ENCODE measurements at regions not wholly inside any gene's neighbourhood (a gene's known extent, or its start where the extent isn't known, plus 50 kb on each side); places are given as distances from the start of the nearest gene placed in this dataset.
"Not testable (repeated sequence)": the region's sequence is repeated elsewhere in the genome, so short reads cannot be mapped to it uniquely, and the experiment has no call there.

DNA sequence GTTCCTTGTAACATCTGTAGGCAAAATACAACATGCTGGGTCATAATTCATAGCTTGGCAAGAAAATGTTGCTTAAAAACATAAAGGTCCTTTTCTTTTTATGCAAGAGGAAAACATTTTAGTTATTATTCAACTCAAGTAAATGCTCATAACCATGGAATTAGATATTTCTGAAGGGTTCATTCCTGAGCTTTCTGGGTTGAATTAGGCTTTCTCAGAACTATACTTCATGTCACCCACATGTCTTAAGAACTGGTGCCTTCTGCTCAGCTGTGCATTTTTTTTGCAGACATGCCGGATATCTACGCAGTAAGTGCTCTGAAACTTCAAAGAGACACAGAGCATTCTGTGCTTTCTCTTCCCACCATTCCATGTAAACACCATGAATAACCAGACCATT lies 571.4 kb downstream of the TTLL7 start:
- not testable (repeated sequence) for H3K27ac Mint-ChIP-seq

DNA sequence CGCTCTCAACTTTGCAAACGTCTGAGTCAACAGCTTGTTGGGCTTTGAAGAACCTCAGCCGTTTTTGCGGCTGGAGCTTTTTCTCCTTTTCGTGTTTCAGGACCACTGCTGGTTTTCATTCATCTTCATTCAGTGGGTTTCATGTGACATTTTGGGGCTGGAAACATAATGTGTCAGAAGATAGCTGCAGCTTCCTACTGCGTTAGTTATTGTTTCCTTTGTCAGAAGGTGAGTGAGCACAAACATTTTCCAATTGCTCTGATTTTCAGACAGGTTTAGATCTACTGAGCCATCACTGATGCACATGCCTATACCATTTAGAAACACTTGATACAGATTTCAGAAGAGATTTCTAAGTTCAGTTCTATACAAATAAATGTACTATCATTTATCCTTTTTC lies 575.5 kb downstream of the TTLL7 start:
- not testable (repeated sequence) for DNase-seq (ENCODE audit: low spot score in 2 of 2, unreplicated experiment in 2 of 2); H3K36me3 Mint-ChIP-seq; H3K27ac Mint-ChIP-seq; H3K4me3 Mint-ChIP-seq; H3K27me3 Mint-ChIP-seq (ENCODE audit: low read depth)
- peaks cover 12% of the 10 kb centered on the region for H3K9me3 Mint-ChIP-seq
- peaks cover 12% of the 10 kb centered on the region for H3K4me1 Mint-ChIP-seq

More for the DNA sequence above, 571.4 kb downstream of the TTLL7 start:
- H3K36me3 Mint-ChIP-seq; H3K9me3 Mint-ChIP-seq; H3K4me3 Mint-ChIP-seq; DNase-seq (ENCODE audit: low spot score in 2 of 2, unreplicated experiment in 2 of 2); H3K27me3 Mint-ChIP-seq (ENCODE audit: low read depth): not testable (repeated sequence)
- H3K4me1 Mint-ChIP-seq = peaks cover 12% of the 10 kb centered on the region

DNA sequence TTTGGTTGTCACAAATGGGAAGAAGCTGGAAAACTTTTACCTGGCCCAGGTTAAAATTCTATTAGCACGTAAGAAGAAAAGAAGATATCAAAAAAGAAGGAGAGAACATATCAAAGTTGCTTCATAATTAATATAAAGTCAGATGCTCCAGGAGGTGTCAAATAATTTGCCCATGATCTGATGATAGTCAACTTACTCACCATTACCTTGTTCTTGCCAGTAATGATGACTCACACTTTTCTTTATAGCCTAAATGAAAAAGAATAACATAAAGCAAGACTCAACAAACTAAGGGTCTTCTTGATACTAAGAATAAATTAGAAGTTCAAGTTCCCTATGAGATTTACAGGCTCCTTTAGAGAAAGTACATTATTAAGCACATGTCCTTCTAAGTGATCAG lies 580.4 kb downstream of the TTLL7 start:
- H3K4me1 Mint-ChIP-seq = peaks cover 2% of the 10 kb centered on the region
- no peaks in the 10 kb centered on the region for H3K36me3 Mint-ChIP-seq
- peaks cover 12% of the 10 kb centered on the region for H3K9me3 Mint-ChIP-seq
- no peak for DNase-seq (ENCODE audit: low spot score in 2 of 2, unreplicated experiment in 2 of 2)
- H3K27me3 Mint-ChIP-seq (ENCODE audit: low read depth) = no peaks in the 10 kb centered on the region
- no peak overlapping the region for H3K27ac Mint-ChIP-seq
- TF ChIP-seq, protein P1, sequence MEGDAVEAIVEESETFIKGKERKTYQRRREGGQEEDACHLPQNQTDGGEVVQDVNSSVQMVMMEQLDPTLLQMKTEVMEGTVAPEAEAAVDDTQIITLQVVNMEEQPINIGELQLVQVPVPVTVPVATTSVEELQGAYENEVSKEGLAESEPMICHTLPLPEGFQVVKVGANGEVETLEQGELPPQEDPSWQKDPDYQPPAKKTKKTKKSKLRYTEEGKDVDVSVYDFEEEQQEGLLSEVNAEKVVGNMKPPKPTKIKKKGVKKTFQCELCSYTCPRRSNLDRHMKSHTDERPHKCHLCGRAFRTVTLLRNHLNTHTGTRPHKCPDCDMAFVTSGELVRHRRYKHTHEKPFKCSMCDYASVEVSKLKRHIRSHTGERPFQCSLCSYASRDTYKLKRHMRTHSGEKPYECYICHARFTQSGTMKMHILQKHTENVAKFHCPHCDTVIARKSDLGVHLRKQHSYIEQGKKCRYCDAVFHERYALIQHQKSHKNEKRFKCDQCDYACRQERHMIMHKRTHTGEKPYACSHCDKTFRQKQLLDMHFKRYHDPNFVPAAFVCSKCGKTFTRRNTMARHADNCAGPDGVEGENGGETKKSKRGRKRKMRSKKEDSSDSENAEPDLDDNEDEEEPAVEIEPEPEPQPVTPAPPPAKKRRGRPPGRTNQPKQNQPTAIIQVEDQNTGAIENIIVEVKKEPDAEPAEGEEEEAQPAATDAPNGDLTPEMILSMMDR (IDR thresholded peaks at IDR 0.05; ENCODE audit: unreplicated experiment) = no peak
- H3K4me3 Mint-ChIP-seq = no peak overlapping the region

DNA sequence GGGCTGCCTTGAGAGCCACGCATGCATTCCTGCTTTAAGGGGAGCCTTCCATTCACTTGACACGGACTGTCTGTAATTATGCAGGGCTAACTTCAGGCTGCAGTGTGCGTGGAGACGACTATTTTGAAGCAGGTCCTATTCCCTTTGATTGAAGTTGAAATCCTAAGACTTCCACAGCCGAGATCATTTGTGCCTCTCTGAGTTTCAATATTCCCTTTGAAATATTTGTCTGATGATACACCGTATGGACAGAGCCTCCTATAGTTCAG lies 585.2 kb downstream of the TTLL7 start:
- not testable (repeated sequence) for DNase-seq (ENCODE audit: low spot score in 2 of 2, unreplicated experiment in 2 of 2); H3K9me3 Mint-ChIP-seq; H3K27me3 Mint-ChIP-seq (ENCODE audit: low read depth); H3K36me3 Mint-ChIP-seq; H3K4me3 Mint-ChIP-seq; H3K27ac Mint-ChIP-seq
- H3K4me1 Mint-ChIP-seq = peaks cover 11% of the 10 kb centered on the region

DNA sequence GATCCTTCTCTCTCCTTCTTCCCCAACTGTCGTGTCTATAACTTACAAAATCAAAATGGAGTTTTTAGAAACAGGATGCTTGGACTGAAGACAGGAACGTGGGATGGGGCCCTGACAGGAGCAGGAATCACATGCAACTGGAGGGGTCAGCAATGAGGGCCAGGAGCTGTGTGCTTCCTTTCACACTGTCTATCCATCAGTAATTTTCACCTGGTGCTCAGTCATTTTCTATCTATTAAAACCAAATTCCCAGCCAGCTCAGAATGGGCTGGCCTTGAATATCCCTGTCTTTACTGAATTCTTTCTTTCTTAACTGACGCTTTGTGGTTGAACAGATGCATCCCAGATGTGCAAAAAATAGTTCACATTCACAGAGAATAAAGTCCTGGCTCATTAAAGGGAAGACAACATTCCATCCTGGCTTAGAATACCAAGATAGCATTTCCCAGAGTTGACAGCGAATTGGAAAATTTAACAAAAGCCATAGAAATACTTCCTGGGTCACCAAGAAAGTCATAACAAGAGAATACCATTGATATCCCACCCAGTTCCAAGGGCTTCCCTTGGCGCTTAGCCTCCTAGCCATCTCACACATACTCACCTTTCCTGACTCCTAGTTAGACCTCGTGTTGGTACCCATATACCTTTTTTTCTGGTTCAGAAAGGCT lies 588.1 kb downstream of the TTLL7 start:
- not testable (repeated sequence) for H3K4me3 Mint-ChIP-seq; H3K27me3 Mint-ChIP-seq (ENCODE audit: low read depth); H3K27ac Mint-ChIP-seq; H3K36me3 Mint-ChIP-seq; DNase-seq (ENCODE audit: low spot score in 2 of 2, unreplicated experiment in 2 of 2); H3K9me3 Mint-ChIP-seq
- peaks cover 20% of the 10 kb centered on the region for H3K4me1 Mint-ChIP-seq

DNA sequence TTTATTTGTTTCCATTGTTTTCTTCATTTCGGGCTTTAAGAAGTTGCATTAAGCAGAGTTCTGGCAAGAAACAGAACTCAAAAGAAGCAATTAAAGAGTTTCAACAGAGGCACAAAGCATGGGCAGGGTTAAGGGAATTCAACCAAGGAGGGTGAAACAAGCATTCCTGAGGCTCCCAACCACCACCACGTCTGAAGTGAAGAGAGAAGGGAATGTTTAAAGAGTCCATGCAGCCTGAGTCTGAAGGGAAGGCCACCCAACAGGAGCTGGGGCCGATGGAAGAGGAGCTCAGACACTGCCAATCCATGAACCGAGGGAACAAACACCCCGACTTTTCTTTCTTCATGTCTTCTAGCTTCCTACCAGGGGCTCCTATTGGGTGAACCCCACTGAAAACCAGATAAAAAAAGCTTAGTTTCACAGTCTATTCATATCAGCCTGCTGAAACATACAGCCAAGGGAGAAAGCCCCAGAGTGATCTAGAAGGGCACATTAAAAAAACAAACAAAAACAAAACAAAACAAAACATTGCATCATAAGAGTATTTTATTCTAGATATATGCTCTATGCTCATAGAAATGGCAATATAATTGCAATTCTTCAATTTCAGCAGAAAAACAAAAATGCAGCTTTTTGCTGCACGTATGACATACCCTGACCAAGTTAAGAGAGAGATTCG lies 592.1 kb downstream of the TTLL7 start:
- H3K27me3 Mint-ChIP-seq (ENCODE audit: low read depth); DNase-seq (ENCODE audit: low spot score in 2 of 2, unreplicated experiment in 2 of 2); H3K9me3 Mint-ChIP-seq; H3K4me3 Mint-ChIP-seq; H3K36me3 Mint-ChIP-seq: not testable (repeated sequence)
- Mint-ChIP-seq H3K27ac (peak overlapping the region; percentile 55), H3K4me1 (peaks cover 23% of the 10 kb centered on the region)

DNA sequence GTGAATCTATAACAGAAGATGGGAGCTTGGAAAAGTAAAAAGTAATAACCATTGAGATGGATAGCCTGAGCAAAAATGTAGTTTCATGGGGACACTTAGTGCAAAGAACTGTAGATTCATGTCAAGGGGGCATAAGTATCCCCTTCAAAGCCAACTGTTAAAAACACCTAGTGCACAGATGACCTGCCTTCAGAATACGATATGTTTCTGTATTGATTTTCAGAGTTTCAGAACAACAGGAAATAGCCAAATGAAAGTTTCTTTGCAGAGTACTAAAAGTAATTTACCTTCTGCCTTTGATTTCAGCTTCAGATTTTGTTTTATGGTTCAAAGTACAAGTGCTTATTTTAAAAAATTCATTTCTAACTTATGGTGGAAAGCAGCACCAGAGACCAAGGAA lies 593.1 kb downstream of the TTLL7 start:
- H3K9me3 Mint-ChIP-seq; H3K27me3 Mint-ChIP-seq (ENCODE audit: low read depth); DNase-seq (ENCODE audit: low spot score in 2 of 2, unreplicated experiment in 2 of 2); H3K27ac Mint-ChIP-seq; H3K4me3 Mint-ChIP-seq; H3K36me3 Mint-ChIP-seq: not testable (repeated sequence)
- peaks cover 23% of the 10 kb centered on the region for H3K4me1 Mint-ChIP-seq

DNA sequence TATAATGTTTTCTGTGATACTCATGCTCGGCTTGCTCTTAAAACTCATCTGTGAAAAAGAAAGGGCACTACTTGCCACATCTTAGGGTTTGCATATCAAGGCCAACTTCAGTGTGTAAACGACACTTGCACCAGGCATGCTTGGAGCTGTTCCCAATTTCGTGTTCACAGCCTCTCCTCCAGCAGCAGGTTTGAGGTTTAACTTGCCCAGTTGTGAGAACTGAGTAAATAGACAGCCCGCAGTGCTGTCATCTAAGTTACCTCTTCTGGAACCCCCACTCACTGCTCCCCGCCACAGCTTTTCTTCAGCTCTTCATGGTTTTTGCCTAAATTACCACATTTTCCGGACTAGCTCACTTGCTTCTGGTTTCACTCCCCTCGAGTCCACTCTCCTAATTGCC lies 595.4 kb downstream of the TTLL7 start:
- not testable (repeated sequence) for H3K9me3 Mint-ChIP-seq; H3K27ac Mint-ChIP-seq; H3K27me3 Mint-ChIP-seq (ENCODE audit: low read depth); H3K4me3 Mint-ChIP-seq; DNase-seq (ENCODE audit: low spot score in 2 of 2, unreplicated experiment in 2 of 2); H3K36me3 Mint-ChIP-seq
- H3K4me1 Mint-ChIP-seq = peaks cover 26% of the 10 kb centered on the region

DNA sequence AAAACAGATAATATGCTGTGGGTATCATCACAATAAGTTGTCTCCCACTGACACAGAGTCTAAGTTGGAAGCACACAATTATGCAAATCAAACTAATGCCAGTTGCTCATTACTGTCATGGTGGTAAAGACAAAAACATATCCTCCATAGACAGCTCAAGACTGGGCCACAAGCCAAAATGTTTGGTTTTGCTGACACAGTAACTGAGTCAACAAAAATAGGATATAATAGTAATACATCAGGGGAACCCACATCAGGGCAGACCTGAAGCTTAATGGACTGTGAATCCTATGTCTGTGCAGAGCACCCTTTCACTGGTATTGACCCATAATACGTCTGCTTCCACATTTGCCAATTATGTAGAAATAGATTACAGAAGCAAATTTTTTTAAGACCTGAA lies 597.8 kb downstream of the TTLL7 start:
- H3K4me3 Mint-ChIP-seq; DNase-seq (ENCODE audit: low spot score in 2 of 2, unreplicated experiment in 2 of 2); H3K36me3 Mint-ChIP-seq; H3K9me3 Mint-ChIP-seq; H3K27ac Mint-ChIP-seq; H3K27me3 Mint-ChIP-seq (ENCODE audit: low read depth): not testable (repeated sequence)
- H3K4me1 Mint-ChIP-seq = peaks cover 17% of the 10 kb centered on the region

DNA sequence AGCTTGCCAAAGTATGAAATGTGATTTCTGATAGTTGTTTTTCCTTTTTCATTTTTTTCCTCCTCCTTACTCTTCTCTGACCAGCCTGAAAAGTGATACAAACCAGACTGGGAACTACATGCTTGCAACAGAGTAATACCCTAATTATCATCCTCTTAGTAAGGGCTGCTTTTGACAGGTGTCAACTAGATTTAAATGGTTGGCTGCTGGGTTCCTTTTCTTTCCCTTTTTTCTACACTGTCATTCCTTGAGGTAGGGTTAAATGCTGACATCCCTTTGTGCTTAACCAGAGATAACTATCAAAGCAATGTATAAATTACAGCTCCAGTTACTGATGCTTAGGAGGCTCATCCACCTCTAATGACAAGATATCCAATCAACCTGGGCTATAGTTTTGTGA lies 598.8 kb downstream of the TTLL7 start:
- H3K9me3 Mint-ChIP-seq; H3K4me3 Mint-ChIP-seq; H3K27me3 Mint-ChIP-seq (ENCODE audit: low read depth); H3K27ac Mint-ChIP-seq; DNase-seq (ENCODE audit: low spot score in 2 of 2, unreplicated experiment in 2 of 2); H3K36me3 Mint-ChIP-seq; H3K4me1 Mint-ChIP-seq: not testable (repeated sequence)

DNA sequence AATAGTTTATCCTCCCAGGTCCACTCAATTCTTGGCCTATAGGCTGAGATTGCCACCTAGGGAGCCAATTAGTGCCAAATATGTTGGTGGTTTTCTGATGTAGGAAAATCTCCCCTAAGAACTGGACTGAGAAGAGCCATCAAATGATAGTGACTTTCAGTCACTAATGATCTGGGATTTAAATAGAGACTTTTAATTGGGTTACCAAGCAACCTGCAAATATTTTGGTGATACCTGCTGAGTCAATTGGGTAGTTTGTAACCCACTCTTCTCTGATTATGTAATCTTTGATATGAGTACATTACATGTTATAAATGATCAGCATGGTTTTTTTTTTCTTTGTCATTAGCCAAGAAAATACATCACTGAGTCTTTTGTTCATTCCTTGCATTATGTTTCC lies 600.8 kb downstream of the TTLL7 start:
- not testable (repeated sequence) for DNase-seq (ENCODE audit: low spot score in 2 of 2, unreplicated experiment in 2 of 2); H3K36me3 Mint-ChIP-seq; H3K9me3 Mint-ChIP-seq; H3K27ac Mint-ChIP-seq; H3K27me3 Mint-ChIP-seq (ENCODE audit: low read depth); H3K4me1 Mint-ChIP-seq; H3K4me3 Mint-ChIP-seq

DNA sequence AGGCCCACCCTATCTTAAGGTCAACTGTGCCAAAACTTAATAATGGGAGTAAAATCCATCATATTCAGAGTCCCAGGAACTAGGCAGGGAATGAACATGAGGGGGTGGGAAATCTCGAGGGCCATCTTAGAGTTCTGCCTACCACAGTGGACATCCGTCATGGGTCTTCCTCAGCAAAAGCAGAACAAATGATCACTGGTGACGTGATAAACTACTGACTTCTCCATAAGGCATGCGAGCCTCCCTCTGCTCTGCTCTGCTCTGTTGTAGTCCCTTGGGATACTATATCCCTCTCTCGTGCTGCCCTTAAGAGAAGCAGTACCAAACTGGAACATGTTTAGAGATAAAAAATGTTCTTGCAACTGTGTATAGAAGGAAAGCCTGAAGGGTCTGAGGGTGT lies 603.8 kb downstream of the TTLL7 start:
- H3K4me3 Mint-ChIP-seq; H3K9me3 Mint-ChIP-seq; H3K36me3 Mint-ChIP-seq; H3K4me1 Mint-ChIP-seq; H3K27me3 Mint-ChIP-seq (ENCODE audit: low read depth); H3K27ac Mint-ChIP-seq; DNase-seq (ENCODE audit: low spot score in 2 of 2, unreplicated experiment in 2 of 2): not testable (repeated sequence)

DNA sequence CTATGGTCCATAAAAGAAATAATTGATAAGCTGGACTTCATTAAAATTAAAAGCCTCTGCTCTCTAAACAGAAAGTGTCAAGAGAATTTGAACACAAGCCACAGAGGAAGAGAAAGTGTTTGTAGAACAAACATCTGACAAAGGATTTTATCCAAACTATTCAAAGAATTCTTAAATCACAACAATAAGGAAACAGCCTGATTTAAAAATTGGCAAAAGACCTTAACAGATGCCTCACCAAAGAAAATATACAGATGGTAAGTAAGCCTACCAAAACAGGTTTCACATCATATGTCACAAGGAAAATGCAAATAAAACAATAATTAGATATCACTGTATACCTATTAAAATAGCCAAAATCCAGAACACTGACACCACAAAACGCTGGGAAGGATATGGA lies 612.0 kb downstream of the TTLL7 start:
- not testable (repeated sequence) for DNase-seq (ENCODE audit: low spot score in 2 of 2, unreplicated experiment in 2 of 2); H3K27me3 Mint-ChIP-seq (ENCODE audit: low read depth); H3K4me3 Mint-ChIP-seq; H3K27ac Mint-ChIP-seq; H3K4me1 Mint-ChIP-seq; H3K36me3 Mint-ChIP-seq
- H3K9me3 Mint-ChIP-seq = peaks cover 16% of the 10 kb centered on the region

DNA sequence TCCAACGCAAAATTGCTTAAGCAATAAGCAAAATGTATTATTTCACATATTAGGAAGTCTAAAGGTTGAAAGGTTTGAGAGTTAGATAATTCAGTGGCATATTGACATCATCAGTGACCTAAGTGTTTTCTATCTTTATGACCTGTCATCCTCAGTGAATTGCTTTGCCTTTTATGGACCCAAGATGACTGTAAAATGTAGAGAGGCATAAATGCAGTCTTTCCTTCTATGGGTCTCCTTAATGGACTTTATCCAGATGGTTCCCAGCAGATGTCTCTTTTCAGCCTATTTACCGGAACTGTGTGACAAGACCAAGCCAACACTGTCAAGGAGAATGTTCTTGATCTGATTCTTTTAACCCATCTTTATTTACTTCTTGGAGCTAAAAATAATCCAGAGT lies 615.8 kb downstream of the TTLL7 start:
- not testable (repeated sequence) for H3K27ac Mint-ChIP-seq; H3K36me3 Mint-ChIP-seq; H3K4me3 Mint-ChIP-seq; DNase-seq (ENCODE audit: low spot score in 2 of 2, unreplicated experiment in 2 of 2); H3K27me3 Mint-ChIP-seq (ENCODE audit: low read depth); H3K4me1 Mint-ChIP-seq
- peaks cover 20% of the 10 kb centered on the region for H3K9me3 Mint-ChIP-seq
